Bronchial epithelial cell (primary cell): ENCODE measurements at regions not wholly inside any gene's neighbourhood (a gene's known extent, or its start where the extent isn't known, plus 50 kb on each side); places are given as distances from the start of the nearest gene placed in this dataset.

Source experiments
- DNase-seq: peaks from one replicate; pipeline ENCODE4 v3.0.0-alpha.2; 2010; ENCODE audit warnings: low read depth
- FAIRE-seq: peaks from 2 replicates; lab custom pipeline; 2011; peaks lifted over from hg19 to GRCh38; lab: Jason Lieb, UNC
- H3K27me3 ChIP-seq: 2 replicates; pipeline ENCODE4 v1.5.1; 2011; ENCODE audit warnings: low read length; ENCODE audit not compliant: control insufficient read depth, insufficient read depth
- H3K36me3 ChIP-seq: 2 replicates; pipeline ENCODE4 v1.5.1; 2011; ENCODE audit warnings: low read length; ENCODE audit not compliant: control insufficient read depth, insufficient read depth
- H3K4me3 ChIP-seq: 2 replicates; pipeline ENCODE4 v1.5.1; 2011; ENCODE audit warnings: mild to moderate bottlenecking, low read depth, low read length, control low read depth
- TF ChIP-seq, protein P1 (sequence below): IDR thresholded peaks from 2 replicates; pipeline ENCODE4 v1.5.1; 2011; ENCODE audit warnings: mild to moderate bottlenecking, moderate library complexity, low read length, control low read depth, inconsistent platforms; ENCODE audit not compliant: insufficient read depth, severe bottlenecking

DNA sequence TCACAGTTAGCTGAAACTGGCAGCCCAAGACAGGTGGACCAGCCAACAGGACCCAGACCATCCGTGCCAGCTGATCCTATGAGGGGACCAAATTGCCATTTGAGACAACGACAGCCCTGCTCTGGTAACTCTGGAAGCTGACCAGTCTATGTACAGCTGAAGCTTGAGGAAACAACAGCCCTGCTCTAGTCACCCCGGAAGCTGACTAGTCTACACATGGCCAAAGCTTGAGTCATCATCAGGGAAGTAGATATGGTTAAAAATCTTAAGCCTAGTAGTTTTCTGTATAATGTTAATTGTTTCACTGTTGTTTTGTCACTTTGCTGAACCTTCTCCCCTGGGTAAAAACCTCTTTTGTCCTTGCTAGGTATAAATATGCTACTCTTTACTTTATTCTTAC lies 905.4 kb upstream of the NDST4 start:
- H3K27me3 ChIP-seq = no peaks in the 10 kb centered on the region
- FAIRE-seq (peak; percentile 89), DNase-seq (peak; percentile 79)
- no peak overlapping the region for H3K4me3 ChIP-seq
- TF ChIP-seq, protein P1, sequence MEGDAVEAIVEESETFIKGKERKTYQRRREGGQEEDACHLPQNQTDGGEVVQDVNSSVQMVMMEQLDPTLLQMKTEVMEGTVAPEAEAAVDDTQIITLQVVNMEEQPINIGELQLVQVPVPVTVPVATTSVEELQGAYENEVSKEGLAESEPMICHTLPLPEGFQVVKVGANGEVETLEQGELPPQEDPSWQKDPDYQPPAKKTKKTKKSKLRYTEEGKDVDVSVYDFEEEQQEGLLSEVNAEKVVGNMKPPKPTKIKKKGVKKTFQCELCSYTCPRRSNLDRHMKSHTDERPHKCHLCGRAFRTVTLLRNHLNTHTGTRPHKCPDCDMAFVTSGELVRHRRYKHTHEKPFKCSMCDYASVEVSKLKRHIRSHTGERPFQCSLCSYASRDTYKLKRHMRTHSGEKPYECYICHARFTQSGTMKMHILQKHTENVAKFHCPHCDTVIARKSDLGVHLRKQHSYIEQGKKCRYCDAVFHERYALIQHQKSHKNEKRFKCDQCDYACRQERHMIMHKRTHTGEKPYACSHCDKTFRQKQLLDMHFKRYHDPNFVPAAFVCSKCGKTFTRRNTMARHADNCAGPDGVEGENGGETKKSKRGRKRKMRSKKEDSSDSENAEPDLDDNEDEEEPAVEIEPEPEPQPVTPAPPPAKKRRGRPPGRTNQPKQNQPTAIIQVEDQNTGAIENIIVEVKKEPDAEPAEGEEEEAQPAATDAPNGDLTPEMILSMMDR = no peak
- no peaks in the 10 kb centered on the region for H3K36me3 ChIP-seq

DNA sequence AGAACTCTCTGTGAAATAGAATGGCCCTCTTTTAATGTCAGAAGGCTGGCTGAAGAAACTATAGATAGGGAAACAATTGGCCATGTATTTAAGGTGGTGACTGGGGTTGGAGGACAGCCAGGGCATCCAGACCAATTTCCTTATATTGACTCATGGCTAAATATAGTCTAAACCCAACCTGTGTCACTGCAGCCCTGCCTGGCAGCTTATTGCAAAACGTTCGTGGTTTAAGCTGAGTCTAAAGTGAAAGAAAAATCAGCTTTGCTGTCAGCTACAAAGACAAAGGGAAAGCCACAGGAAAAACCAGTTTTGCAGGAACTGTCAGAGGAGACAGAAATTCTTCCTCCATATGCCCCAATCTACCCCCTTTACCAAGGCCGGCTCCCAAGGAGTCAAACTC lies 902.8 kb upstream of the NDST4 start:
- Histone ChIP-seq H3K4me3 (no peak overlapping the region), H3K27me3 (no peaks in the 10 kb centered on the region), H3K36me3 (no peaks in the 10 kb centered on the region)
- DNase-seq = peak; percentile 95
- FAIRE-seq = no peak
- TF ChIP-seq, protein P1 = no peak

DNA sequence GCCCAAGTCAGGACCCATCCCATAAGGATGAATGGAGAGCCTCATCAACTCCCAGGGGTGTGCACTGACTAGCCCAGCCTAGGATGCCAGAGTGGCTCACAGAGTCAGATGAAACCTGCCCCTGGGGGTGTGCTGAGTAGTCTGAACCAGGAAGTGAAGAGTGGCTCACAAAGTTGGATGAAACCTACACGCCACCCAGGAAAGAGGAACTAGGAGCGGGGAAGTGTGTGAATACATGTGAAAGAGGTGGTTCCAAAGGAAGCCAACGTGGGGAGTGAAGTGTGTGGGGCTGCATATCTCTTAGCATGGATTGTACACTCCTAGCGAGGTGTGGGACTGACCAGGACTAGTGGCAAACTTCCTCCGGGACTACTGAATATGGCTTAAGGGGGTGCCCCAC lies 902.1 kb upstream of the NDST4 start:
- no peak overlapping the region for H3K4me3 ChIP-seq
- H3K27me3 ChIP-seq = no peaks in the 10 kb centered on the region
- TF ChIP-seq, protein P1 = no peak
- no peaks in the 10 kb centered on the region for H3K36me3 ChIP-seq
- FAIRE-seq (no peak), DNase-seq (no peak)

GRCh38 chr4:116015062-116015461 lies 901.6 kb upstream of the NDST4 start:
- Histone ChIP-seq H3K36me3 (no peaks in the 10 kb centered on the region), H3K4me3 (no peak overlapping the region), H3K27me3 (no peaks in the 10 kb centered on the region)
- FAIRE-seq = no peak
- TF ChIP-seq, protein P1 = no peak
- DNase-seq = no peak

GRCh38 chr4:116010923-116011322 lies 897.5 kb upstream of the NDST4 start:
- TF ChIP-seq, protein P1 = no peak
- DNase-seq (no peak), FAIRE-seq (no peak)
- no peaks in the 10 kb centered on the region for H3K27me3 ChIP-seq
- H3K36me3 ChIP-seq = no peaks in the 10 kb centered on the region
- no peak overlapping the region for H3K4me3 ChIP-seq

DNA sequence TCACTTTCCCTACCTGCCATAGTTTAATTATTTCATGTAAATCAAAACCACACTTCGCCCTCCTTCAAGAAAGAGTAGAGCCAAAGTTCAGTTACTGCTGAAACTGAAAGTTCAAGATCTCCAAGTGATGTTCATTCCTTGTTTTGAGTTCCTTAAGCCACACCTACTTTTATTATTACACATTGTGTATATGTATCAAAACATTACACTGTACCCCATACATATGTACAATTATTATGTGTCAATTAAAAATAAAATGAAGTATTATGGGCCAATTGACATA lies 892.3 kb upstream of the NDST4 start:
- no peak for FAIRE-seq
- no peak overlapping the region for H3K4me3 ChIP-seq
- TF ChIP-seq, protein P1 = no peak
- DNase-seq = no peak
- no peaks in the 10 kb centered on the region for H3K36me3 ChIP-seq
- H3K27me3 ChIP-seq = no peaks in the 10 kb centered on the region
